ENCODE measurements at regions not wholly inside any gene's neighbourhood (a gene's known extent, or its start where the extent isn't known, plus 50 kb on each side); places are given as distances from the start of the nearest gene placed in this dataset.

GRCh38 chr15:54841701-54842305 is 354.9 kb downstream of the RSL24D1 start:
- Histone ChIP-seq H3K4me2 (no peak overlapping the region), H3K9me3 (no peaks in the 10 kb centered on the region), H3K4me1 (no peaks in the 10 kb centered on the region), H3K4me3 (no peak overlapping the region), H3K27ac (no peak overlapping the region)
- 11% methylated on average over 3 of the region's 3 CpGs for WGBS (ENCODE audit: missing lambda C conversion rate)
- no peak for FAIRE-seq
- no peak for DNase-seq (ENCODE audit: low read depth in 1 of 2, low spot score in 1 of 2)
- no peak for ATAC-seq
- POLR2A ChIA-PET = no interaction called here
- CTCF ChIA-PET = no interaction called here
- TF ChIP-seq JUNB (IDR thresholded peaks at IDR 0.05) (no peak), BHLHE40 (IDR thresholded peaks at IDR 0.05; ENCODE audit: low read depth, low read length) (no peak), HMGXB4 (CRISPR knock-in tag; IDR thresholded peaks at IDR 0.05; ENCODE audit: borderline replicate concordance) (no peak), ZFP36 (IDR thresholded peaks at IDR 0.05; ENCODE audit: borderline replicate concordance, partially characterized antibody) (no peak), CEBPB (IDR thresholded peaks at IDR 0.05) (no peak), E2F6 (IDR thresholded peaks at IDR 0.05; ENCODE audit: borderline replicate concordance, low read depth) (no peak), PHF8 (IDR thresholded peaks at IDR 0.05; ENCODE audit: borderline replicate concordance, low read depth) (no peak), RNF2 (IDR thresholded peaks at IDR 0.05; ENCODE audit: borderline replicate concordance, low read depth) (no peak), CBX8 (IDR thresholded peaks at IDR 0.05) (no peak), KDM1A (IDR thresholded peaks at IDR 0.05; ENCODE audit: low read depth) (no peak), RAD21 (conservative IDR thresholded peaks at IDR 0.05 in 1 of 2, IDR thresholded peaks at IDR 0.05 in 1 of 2) (no peak)

GRCh38 chr15:54840621-54841398 is 355.9 kb downstream of the RSL24D1 start:
- H3K4me2 ChIP-seq = no peak overlapping the region
- no peaks in the 10 kb centered on the region for H3K4me1 ChIP-seq
- TF ChIP-seq REST (IDR thresholded peaks at IDR 0.05) = peak; percentile 15; the same call in 1 of the 2 replicates
- TF ChIP-seq SREBF2 (IDR thresholded peaks at IDR 0.05) = no peak
- POLR2A ChIA-PET = no interaction called here
- FAIRE-seq = no peak
- ATAC-seq = no peak
- no peak for DNase-seq (ENCODE audit: low read depth in 1 of 2, low spot score in 1 of 2)
- 32% methylated on average over 7 of the region's 7 CpGs for WGBS (ENCODE audit: missing lambda C conversion rate)
- CTCF ChIA-PET = no interaction called here
- H3K9me3 ChIP-seq = no peaks in the 10 kb centered on the region
- H3K4me3 ChIP-seq = no peak overlapping the region
- H3K27ac ChIP-seq = no peak overlapping the region

GRCh38 chr15:54839379-54839778 is 357.4 kb downstream of the RSL24D1 start:
- no peak for TF ChIP-seq GATA3 (IDR thresholded peaks at IDR 0.05; ENCODE audit: borderline replicate concordance)
- TF ChIP-seq ESRRA (IDR thresholded peaks at IDR 0.05; ENCODE audit: borderline replicate concordance, low read length) = no peak
- no peak for TF ChIP-seq MAFK (IDR thresholded peaks at IDR 0.05; ENCODE audit: partially characterized antibody)
- no peak for TF ChIP-seq CHD4 (IDR thresholded peaks at IDR 0.05; ENCODE audit: borderline replicate concordance)
- no peak for TF ChIP-seq NPAS2 (CRISPR knock-in tag; IDR thresholded peaks at IDR 0.05; ENCODE audit: borderline replicate concordance)
- TF ChIP-seq BCL3 (IDR thresholded peaks at IDR 0.05) = no peak
- TF ChIP-seq RAD21 (conservative IDR thresholded peaks at IDR 0.05 in 1 of 2, IDR thresholded peaks at IDR 0.05 in 1 of 2) = no peak
- TF ChIP-seq CBX2 (IDR thresholded peaks at IDR 0.05; ENCODE audit: borderline replicate concordance, low read depth) = no peak
- TF ChIP-seq CEBPB (IDR thresholded peaks at IDR 0.05) = no peak
- no peak for TF ChIP-seq ZSCAN20 (CRISPR knock-in tag; IDR thresholded peaks at IDR 0.05)
- TF ChIP-seq FOXS1 (CRISPR knock-in tag; IDR thresholded peaks at IDR 0.05) = no peak
- no peak for ATAC-seq

More at GRCh38 chr15:54839379-54839778, 357.4 kb downstream of the RSL24D1 start:
- no peaks in the 10 kb centered on the region for H3K9me3 ChIP-seq
- ChIA-PET CTCF (no interaction called here), POLR2A (no interaction called here)
- FAIRE-seq (no peak), DNase-seq (ENCODE audit: low read depth in 1 of 2, low spot score in 1 of 2) (no peak)
- H3K27ac ChIP-seq = no peak overlapping the region
- WGBS (ENCODE audit: missing lambda C conversion rate) = 3% methylated on average over 2 of the region's 2 CpGs
- H3K4me3 ChIP-seq = no peak overlapping the region
- H3K4me1 ChIP-seq = no peaks in the 10 kb centered on the region
- no peak overlapping the region for H3K4me2 ChIP-seq

Measured in A549 (cell line).